K562 (cell line): ENCODE measurements at regions not wholly inside any gene's neighbourhood (a gene's known extent, or its start where the extent isn't known, plus 50 kb on each side); places are given as distances from the start of the nearest gene placed in this dataset.

Source experiments
- EZH2 ChIP-seq: IDR thresholded peaks from 2 replicates; pipeline ENCODE4 v1.6.1; 2012; ENCODE audit warnings: low read depth, mild to moderate bottlenecking, inconsistent platforms, low read length, borderline replicate concordance
- FIP1L1 ChIP-seq: fragments of 200-400 bp; formaldehyde crosslinking; IDR thresholded peaks from 2 replicates; pipeline ENCODE4 v1.6.1; 2018; ENCODE audit warnings: mild to moderate bottlenecking, low read depth, low read length; ENCODE audit not compliant: poor library complexity, severe bottlenecking
- HMG20B ChIP-seq: fragments of 250-450 bp; sonication (Bioruptor Pico); IDR thresholded peaks from 2 replicates; pipeline ENCODE4 v1.5.0; 2021; ENCODE audit warnings: mild to moderate bottlenecking
- MEIS2 ChIP-seq: fragments of 450-650 bp; IDR thresholded peaks from 2 replicates; pipeline ENCODE4 v1.6.1; 2014; ENCODE audit warnings: mild to moderate bottlenecking; ENCODE audit not compliant: partially characterized antibody
- MYBL2 ChIP-seq, 2 experiments: fragments of 450-650 bp in 1 of 2; sonication (generic) in 1 of 2; formaldehyde crosslinking in 1 of 2; IDR thresholded peaks; 2 replicates each; pipeline versions ENCODE4 v1.6.1 to v1.8.1; 2017 to 2022; ENCODE audit warnings: borderline replicate concordance in 1 of 2, inconsistent platforms in 1 of 2, low read depth in 1 of 2, mild to moderate bottlenecking in 1 of 2, missing genetic modification reagents in 1 of 2, moderate library complexity in 1 of 2
- POLR2A ChIP-seq: fragments of 450-650 bp; conservative IDR thresholded peaks from 2 replicates; pipeline ENCODE4 v1.6.1; 2016
- POLR2AphosphoS5 ChIP-seq: IDR thresholded peaks from 2 replicates; pipeline ENCODE4 v1.6.1; 2011; ENCODE audit warnings: mild to moderate bottlenecking, low read depth, low read length, moderate library complexity; ENCODE audit not compliant: control insufficient read depth, insufficient read depth
- POLR2G ChIP-seq: fragments of 200-400 bp; formaldehyde crosslinking; IDR thresholded peaks from 2 replicates; pipeline ENCODE4 v1.6.1; 2017; ENCODE audit warnings: low read depth, mild to moderate bottlenecking, antibody characterized with exemption, low read length, moderate library complexity
- RAD21 ChIP-seq, 2 experiments: fragments of 250-450 bp in 1 of 2; fragments of 450-650 bp in 1 of 2; sonication (Bioruptor Pico) in 1 of 2; formaldehyde crosslinking in 1 of 2; IDR thresholded peaks in 1 of 2; conservative IDR thresholded peaks in 1 of 2; 2 replicates each; pipeline versions ENCODE4 v1.4.0 to v1.8.0; 2020 to 2022; ENCODE audit warnings: mild to moderate bottlenecking in 2 of 2, moderate library complexity in 1 of 2
- ZNF175 ChIP-seq: fragments of 200-800 bp; sonication (Bioruptor generic); IDR thresholded peaks from 2 replicates; pipeline ENCODE4 v1.6.1; 2016; ENCODE audit warnings: low read depth, mild to moderate bottlenecking, missing genetic modification characterization, missing compliant biosample characterization
- TF ChIP-seq, protein P1 (sequence below), 3 experiments: IDR thresholded peaks in 2 of 3; conservative IDR thresholded peaks in 1 of 3; 2 replicates each; pipeline ENCODE4 v1.5.1; 2011 to 2012; ENCODE audit warnings: low read length in 3 of 3, mild to moderate bottlenecking in 3 of 3, control low read depth in 2 of 3, improper control_type of control experiment in 1 of 3, inconsistent platforms in 1 of 3, low read depth in 1 of 3, mixed read lengths in 1 of 3, moderate library complexity in 1 of 3; ENCODE audit not compliant: insufficient read depth in 2 of 3
- TF ChIP-seq, protein P2 (sequence below): sonication (generic); formaldehyde crosslinking; IDR thresholded peaks from 2 replicates; pipeline ENCODE4 v1.8.0; 2022; ENCODE audit warnings: mild to moderate bottlenecking, low read depth, missing genetic modification reagents
- TF ChIP-seq, protein P3 (sequence below): IDR thresholded peaks from 3 replicates; pipeline ENCODE4 v1.6.1; 2011; ENCODE audit warnings: borderline replicate concordance, mild to moderate bottlenecking; ENCODE audit not compliant: insufficient read length, insufficient read depth

DNA sequence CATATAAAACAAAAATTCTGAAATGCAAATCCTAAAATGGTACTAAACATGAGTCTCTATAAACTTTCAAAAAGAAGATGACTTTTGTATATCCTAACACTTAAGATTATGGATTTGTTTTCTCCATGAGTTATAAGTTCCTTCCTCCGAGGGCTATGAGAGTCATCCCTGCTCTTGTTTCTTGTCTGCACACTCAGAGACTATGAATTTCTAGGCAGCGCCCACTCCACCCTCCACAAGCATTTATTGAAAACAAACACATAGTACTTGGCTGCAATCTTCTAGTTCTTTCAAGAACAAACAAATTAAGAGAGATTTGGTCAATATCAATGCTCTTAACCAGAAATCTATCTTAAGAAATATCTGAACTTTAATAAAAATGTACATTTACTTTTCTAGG is 211.7 kb downstream of the DKK1 start:
- TF ChIP-seq, protein P1, sequence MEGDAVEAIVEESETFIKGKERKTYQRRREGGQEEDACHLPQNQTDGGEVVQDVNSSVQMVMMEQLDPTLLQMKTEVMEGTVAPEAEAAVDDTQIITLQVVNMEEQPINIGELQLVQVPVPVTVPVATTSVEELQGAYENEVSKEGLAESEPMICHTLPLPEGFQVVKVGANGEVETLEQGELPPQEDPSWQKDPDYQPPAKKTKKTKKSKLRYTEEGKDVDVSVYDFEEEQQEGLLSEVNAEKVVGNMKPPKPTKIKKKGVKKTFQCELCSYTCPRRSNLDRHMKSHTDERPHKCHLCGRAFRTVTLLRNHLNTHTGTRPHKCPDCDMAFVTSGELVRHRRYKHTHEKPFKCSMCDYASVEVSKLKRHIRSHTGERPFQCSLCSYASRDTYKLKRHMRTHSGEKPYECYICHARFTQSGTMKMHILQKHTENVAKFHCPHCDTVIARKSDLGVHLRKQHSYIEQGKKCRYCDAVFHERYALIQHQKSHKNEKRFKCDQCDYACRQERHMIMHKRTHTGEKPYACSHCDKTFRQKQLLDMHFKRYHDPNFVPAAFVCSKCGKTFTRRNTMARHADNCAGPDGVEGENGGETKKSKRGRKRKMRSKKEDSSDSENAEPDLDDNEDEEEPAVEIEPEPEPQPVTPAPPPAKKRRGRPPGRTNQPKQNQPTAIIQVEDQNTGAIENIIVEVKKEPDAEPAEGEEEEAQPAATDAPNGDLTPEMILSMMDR (IDR thresholded peaks at IDR 0.05 in 2 of 3, conservative IDR thresholded peaks at IDR 0.05 in 1 of 3; ENCODE audit: insufficient read depth in 2 of 3, low read depth in 1 of 3, low read length in 3 of 3) = no peak
- no peak for TF ChIP-seq ZNF175
- TF ChIP-seq POLR2AphosphoS5 = no peak
- TF ChIP-seq EZH2 = no peak
- no peak for TF ChIP-seq POLR2A
- no peak for TF ChIP-seq POLR2G
- TF ChIP-seq MYBL2 (IDR thresholded peaks at IDR 0.05; ENCODE audit: low read depth) = no peak
- TF ChIP-seq MYBL2 (CRISPR knock-in tag; IDR thresholded peaks at IDR 0.05; ENCODE audit: borderline replicate concordance) = no peak
- TF ChIP-seq, protein P2, sequence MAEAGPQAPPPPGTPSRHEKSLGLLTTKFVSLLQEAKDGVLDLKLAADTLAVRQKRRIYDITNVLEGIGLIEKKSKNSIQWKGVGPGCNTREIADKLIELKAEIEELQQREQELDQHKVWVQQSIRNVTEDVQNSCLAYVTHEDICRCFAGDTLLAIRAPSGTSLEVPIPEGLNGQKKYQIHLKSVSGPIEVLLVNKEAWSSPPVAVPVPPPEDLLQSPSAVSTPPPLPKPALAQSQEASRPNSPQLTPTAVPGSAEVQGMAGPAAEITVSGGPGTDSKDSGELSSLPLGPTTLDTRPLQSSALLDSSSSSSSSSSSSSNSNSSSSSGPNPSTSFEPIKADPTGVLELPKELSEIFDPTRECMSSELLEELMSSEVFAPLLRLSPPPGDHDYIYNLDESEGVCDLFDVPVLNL (CRISPR knock-in tag) = no peak
- TF ChIP-seq RAD21 (CRISPR knock-in tag; conservative IDR thresholded peaks at IDR 0.05 in 1 of 2, IDR thresholded peaks at IDR 0.05 in 1 of 2) = no peak
- no peak for TF ChIP-seq MEIS2
- TF ChIP-seq HMG20B = no peak
- TF ChIP-seq, protein P3, sequence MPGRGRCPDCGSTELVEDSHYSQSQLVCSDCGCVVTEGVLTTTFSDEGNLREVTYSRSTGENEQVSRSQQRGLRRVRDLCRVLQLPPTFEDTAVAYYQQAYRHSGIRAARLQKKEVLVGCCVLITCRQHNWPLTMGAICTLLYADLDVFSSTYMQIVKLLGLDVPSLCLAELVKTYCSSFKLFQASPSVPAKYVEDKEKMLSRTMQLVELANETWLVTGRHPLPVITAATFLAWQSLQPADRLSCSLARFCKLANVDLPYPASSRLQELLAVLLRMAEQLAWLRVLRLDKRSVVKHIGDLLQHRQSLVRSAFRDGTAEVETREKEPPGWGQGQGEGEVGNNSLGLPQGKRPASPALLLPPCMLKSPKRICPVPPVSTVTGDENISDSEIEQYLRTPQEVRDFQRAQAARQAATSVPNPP = no peak
- TF ChIP-seq FIP1L1 = no peak
